OCI-LY1 (cell line): ENCODE measurements at regions not wholly inside any gene's neighbourhood (a gene's known extent, or its start where the extent isn't known, plus 50 kb on each side); places are given as distances from the start of the nearest gene placed in this dataset.

Experiments used
- H2AFZ ChIP-seq: fragments of 200-600 bp; sonication (generic), shearing (Covaris generic); 2 replicates; pipeline ENCODE4 v1.6.0; 2014; ENCODE audit warnings: antibody characterized with exemption, mild to moderate bottlenecking, low read length
- H3F3A ChIP-seq: fragments of 200-600 bp; sonication (generic), shearing (Covaris generic); 2 replicates; pipeline ENCODE4 v1.6.0; 2014; ENCODE audit warnings: mild to moderate bottlenecking, antibody characterized with exemption, low read length, moderate library complexity; ENCODE audit not compliant: insufficient read depth
- H3K27ac ChIP-seq: fragments of 200-600 bp; sonication (generic); 2 replicates; pipeline ENCODE4 v1.5.1; 2014; ENCODE audit warnings: low read length, mixed run types, mild to moderate bottlenecking, low read depth; ENCODE audit not compliant: poor library complexity, severe bottlenecking
- H3K27me3 ChIP-seq: fragments of 200-600 bp; sonication (generic); 2 replicates; pipeline ENCODE4 v1.6.0; 2014; ENCODE audit warnings: antibody characterized with exemption, mild to moderate bottlenecking, low read length, moderate library complexity; ENCODE audit not compliant: insufficient read depth
- H3K36me3 ChIP-seq: fragments of 200-600 bp; sonication (generic); 2 replicates; pipeline ENCODE4 v1.6.1; 2014; ENCODE audit warnings: mild to moderate bottlenecking, antibody characterized with exemption, low read length, moderate library complexity, mixed read lengths; ENCODE audit not compliant: insufficient read depth
- H3K4me1 ChIP-seq: fragments of 200-600 bp; sonication (generic); 2 replicates; pipeline ENCODE4 v1.5.1; 2014; ENCODE audit warnings: mild to moderate bottlenecking, low read length, moderate library complexity; ENCODE audit not compliant: insufficient read depth, severe bottlenecking
- H3K4me2 ChIP-seq: fragments of 200-600 bp; sonication (generic), shearing (Covaris generic); 2 replicates; pipeline ENCODE4 v1.6.1; 2014; ENCODE audit warnings: low read length
- H3K4me3 ChIP-seq: fragments of 200-600 bp; sonication (generic); 2 replicates; pipeline ENCODE4 v1.5.1; 2014; ENCODE audit warnings: low read length, low read depth, mild to moderate bottlenecking, mixed read lengths; ENCODE audit not compliant: poor library complexity, severe bottlenecking
- H3K79me2 ChIP-seq: fragments of 200-600 bp; shearing (Covaris generic); 2 replicates; pipeline ENCODE4 v1.6.1; 2016; ENCODE audit warnings: mixed run types, low read length, mixed read lengths; ENCODE audit not compliant: insufficient read depth
- H3K9ac ChIP-seq: fragments of 200-600 bp; sonication (generic), shearing (Covaris generic); 2 replicates; pipeline ENCODE4 v1.6.1; 2014; ENCODE audit warnings: mild to moderate bottlenecking, low read length, mixed read lengths
- H3K9me2 ChIP-seq: fragments of 200-600 bp; sonication (generic), shearing (Covaris generic); 2 replicates; pipeline ENCODE4 v1.6.1; 2014; ENCODE audit warnings: low read depth, mild to moderate bottlenecking, low read length, mixed read lengths
- H3K9me3 ChIP-seq: fragments of 200-600 bp; shearing (Covaris generic); 2 replicates; pipeline ENCODE4 v1.6.1; 2014; ENCODE audit warnings: low read length, mixed read lengths
- H4K20me1 ChIP-seq: fragments of 200-600 bp; sonication (generic), shearing (Covaris generic); 2 replicates; pipeline ENCODE4 v1.6.0; 2016; ENCODE audit warnings: mild to moderate bottlenecking, low read length; ENCODE audit not compliant: insufficient read depth
- EZH2 ChIP-seq: fragments of 200-600 bp; sonication (generic), shearing (Covaris generic); IDR thresholded peaks from 2 replicates; pipeline ENCODE4 v1.8.0; 2017; ENCODE audit warnings: borderline replicate concordance, mixed run types, mild to moderate bottlenecking, antibody characterized with exemption, low read length, moderate library complexity, mixed read lengths
- TF ChIP-seq, protein P1 (sequence below): fragments of 200-600 bp; sonication (generic), shearing (Covaris generic); IDR thresholded peaks from 2 replicates; pipeline ENCODE4 v1.5.1; 2017; ENCODE audit warnings: mild to moderate bottlenecking, antibody characterized with exemption, low read length, moderate library complexity, mixed read lengths

DNA sequence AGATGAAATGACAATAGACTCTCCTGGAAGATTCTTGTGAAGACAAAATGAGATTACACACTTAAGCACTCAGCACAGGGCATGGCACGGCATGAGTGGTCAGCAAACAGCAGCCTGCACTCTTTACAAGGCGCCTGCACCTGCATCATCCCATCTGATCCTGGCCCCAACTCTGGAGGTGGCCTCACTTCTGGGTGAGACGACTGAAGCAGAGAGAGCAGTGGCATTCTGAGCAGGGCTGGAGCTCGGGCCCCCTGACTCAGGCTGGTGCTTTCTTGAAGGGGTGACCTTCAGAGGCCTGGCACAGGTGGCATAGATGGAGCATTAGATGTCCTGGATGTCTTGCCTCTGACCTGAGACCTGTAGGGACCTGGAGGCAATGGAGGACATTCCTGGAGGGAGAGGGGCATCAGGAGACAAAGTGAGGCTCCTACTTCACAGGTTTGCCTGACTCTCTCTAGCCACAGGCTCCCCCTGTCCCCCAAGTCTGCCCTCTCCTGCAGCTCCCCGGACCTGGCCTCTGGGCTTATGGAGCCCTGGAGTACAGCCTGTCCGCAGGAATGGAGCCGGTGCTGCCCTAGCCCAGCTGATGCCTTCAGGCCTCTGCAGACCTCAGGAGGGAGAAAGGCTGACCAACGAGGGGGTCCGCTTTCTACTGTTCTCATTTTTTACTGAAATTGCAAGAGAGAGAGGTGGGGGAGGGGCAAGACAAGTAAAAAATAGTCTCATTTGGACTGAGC lies 65.5 kb upstream of the THY1 start:
- Histone ChIP-seq H3K27me3 (no peaks in the 10 kb centered on the region), H3K36me3 (no peaks in the 10 kb centered on the region), H3K4me1 (no peaks in the 10 kb centered on the region), H3K9me3 (no peaks in the 10 kb centered on the region), H3K4me3 (no peak overlapping the region), H3K4me2 (no peak overlapping the region), H3F3A (no peaks in the 10 kb centered on the region), H3K79me2 (no peaks in the 10 kb centered on the region), H3K9me2 (no peaks in the 10 kb centered on the region), H4K20me1 (no peaks in the 10 kb centered on the region), H3K9ac (no peak overlapping the region), H3K27ac (no peak overlapping the region), H2AFZ (no peak overlapping the region)
- TF ChIP-seq EZH2 = no peak
- TF ChIP-seq, protein P1, sequence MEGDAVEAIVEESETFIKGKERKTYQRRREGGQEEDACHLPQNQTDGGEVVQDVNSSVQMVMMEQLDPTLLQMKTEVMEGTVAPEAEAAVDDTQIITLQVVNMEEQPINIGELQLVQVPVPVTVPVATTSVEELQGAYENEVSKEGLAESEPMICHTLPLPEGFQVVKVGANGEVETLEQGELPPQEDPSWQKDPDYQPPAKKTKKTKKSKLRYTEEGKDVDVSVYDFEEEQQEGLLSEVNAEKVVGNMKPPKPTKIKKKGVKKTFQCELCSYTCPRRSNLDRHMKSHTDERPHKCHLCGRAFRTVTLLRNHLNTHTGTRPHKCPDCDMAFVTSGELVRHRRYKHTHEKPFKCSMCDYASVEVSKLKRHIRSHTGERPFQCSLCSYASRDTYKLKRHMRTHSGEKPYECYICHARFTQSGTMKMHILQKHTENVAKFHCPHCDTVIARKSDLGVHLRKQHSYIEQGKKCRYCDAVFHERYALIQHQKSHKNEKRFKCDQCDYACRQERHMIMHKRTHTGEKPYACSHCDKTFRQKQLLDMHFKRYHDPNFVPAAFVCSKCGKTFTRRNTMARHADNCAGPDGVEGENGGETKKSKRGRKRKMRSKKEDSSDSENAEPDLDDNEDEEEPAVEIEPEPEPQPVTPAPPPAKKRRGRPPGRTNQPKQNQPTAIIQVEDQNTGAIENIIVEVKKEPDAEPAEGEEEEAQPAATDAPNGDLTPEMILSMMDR = no peak

DNA sequence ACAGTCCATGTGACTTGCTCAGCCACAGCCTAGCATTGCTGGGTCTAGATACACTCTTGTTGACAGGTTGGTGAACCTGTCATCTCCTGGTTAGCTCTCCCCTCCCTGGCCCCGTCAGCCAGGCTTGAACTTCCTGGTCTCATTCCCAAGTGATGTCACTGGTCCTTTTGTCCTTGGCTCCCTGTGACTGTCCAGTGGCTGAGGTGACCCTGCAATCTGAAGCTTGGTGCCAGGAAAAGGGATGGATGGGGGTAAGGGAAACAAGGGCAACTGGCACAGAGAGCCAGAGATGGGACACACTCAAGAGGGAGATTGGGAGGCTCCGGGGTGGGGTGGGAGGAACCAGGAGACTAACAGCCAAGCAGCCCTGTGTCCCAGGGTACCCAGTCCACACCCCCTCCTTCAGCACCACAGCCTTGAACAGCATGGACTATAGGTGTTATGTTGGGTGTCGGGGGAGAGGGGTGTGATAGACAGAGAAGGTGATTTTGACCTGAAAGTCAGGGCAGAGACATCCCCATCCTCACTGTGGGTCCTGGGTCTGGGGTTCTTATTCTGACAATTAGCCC lies 63.8 kb upstream of the THY1 start:
- no peak overlapping the region for H3K4me2 ChIP-seq
- H2AFZ ChIP-seq = no peak overlapping the region
- H3K4me3 ChIP-seq = no peak overlapping the region
- no peaks in the 10 kb centered on the region for H3K36me3 ChIP-seq
- H4K20me1 ChIP-seq = no peaks in the 10 kb centered on the region
- TF ChIP-seq, protein P1 = no peak
- no peak for TF ChIP-seq EZH2
- no peaks in the 10 kb centered on the region for H3K9me3 ChIP-seq
- no peaks in the 10 kb centered on the region for H3K4me1 ChIP-seq
- no peak overlapping the region for H3K27ac ChIP-seq
- H3F3A ChIP-seq = no peaks in the 10 kb centered on the region
- H3K27me3 ChIP-seq = no peaks in the 10 kb centered on the region
- H3K9me2 ChIP-seq = no peaks in the 10 kb centered on the region
- H3K79me2 ChIP-seq = no peaks in the 10 kb centered on the region
- no peak overlapping the region for H3K9ac ChIP-seq

DNA sequence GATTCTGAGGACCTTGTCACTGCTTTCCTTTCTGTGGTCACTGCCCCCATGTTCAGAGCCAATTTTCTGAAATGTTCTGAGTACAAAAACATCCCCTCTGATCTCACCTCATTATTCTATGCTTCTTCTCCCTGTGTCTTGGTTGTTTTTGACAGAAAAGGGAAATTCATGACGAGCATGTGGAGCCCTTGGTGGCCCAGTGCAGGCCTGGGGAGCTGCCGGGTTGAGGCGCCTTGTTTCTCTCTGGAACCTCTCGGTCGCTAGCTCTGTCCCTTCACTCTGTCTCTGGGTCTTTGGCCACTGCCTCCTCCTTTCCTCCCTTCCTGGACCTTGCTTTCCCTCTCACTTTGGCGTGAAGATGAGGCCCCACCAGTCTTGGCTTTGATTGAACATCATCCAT lies 63.0 kb upstream of the THY1 start:
- H3K9ac ChIP-seq = no peak overlapping the region
- H3K4me2 ChIP-seq = no peak overlapping the region
- no peaks in the 10 kb centered on the region for H3K9me2 ChIP-seq
- H3K27ac ChIP-seq = no peak overlapping the region
- TF ChIP-seq, protein P1 = no peak
- no peak for TF ChIP-seq EZH2
- H3K4me1 ChIP-seq = peaks cover 5% of the 10 kb centered on the region
- H3K79me2 ChIP-seq = no peaks in the 10 kb centered on the region
- H4K20me1 ChIP-seq = no peaks in the 10 kb centered on the region
- no peaks in the 10 kb centered on the region for H3K9me3 ChIP-seq
- no peaks in the 10 kb centered on the region for H3K27me3 ChIP-seq
- no peak overlapping the region for H2AFZ ChIP-seq
- no peaks in the 10 kb centered on the region for H3K36me3 ChIP-seq
- no peak overlapping the region for H3K4me3 ChIP-seq
- H3F3A ChIP-seq = no peaks in the 10 kb centered on the region
